ENCODE measurements at regions not wholly inside any gene's neighbourhood (a gene's known extent, or its start where the extent isn't known, plus 50 kb on each side); places are given as distances from the start of the nearest gene placed in this dataset.

DNA sequence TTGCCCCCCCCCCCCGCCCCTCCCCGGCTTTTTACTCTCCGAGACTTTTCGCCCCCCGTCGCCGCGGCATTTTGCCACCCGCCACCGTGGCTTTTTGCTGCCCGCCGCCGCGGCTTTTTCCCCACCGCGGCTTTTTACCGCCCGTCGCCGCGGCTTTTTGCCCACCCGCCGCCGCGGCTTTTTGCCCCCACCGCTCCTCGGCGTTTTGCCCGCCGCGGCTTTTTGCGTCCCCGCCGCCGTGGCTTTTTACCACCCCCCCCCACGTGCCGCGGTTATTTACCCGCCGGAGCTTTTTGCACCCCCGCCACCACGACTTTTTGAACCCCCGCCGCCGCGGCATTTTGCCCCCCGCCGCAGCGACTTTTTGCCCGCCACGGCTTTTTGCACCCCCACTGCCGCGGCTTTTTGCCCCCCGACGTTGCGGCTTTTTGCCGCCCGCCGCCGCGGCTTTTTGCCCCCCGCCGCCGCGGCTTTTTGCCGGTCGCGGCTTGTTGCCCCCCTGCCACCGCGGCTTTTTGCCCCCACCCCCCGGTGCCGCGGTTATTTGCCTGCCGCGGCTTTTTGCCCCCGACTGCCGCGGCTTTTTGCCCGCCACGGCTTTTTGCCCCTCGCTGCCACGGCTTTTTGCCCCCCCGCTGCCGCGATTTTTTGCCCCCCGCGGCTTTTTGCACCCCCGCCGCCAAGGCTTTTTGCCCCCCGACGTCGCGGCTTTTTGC lies 461.1 kb downstream of the ZNF33B start:
- Histone ChIP-seq H3K9me3 (ENCODE audit: low read length) (no peaks in the 10 kb centered on the region), H3K27ac (ENCODE audit: extremely low read length, insufficient read depth, low read length) (no peak overlapping the region), H3K27me3 (ENCODE audit: control insufficient read depth in 1 of 2, insufficient read depth in 2 of 2, low read length in 2 of 2) (no peaks in the 10 kb centered on the region), H3K79me2 (ENCODE audit: insufficient read depth, low read length) (no peaks in the 10 kb centered on the region), H3K9ac (ENCODE audit: insufficient read depth, low read depth, low read length) (no peak overlapping the region), H3K4me2 (ENCODE audit: low read depth, low read length) (no peak overlapping the region), H3K36me3 (replicated peaks in 1 of 2; ENCODE audit: control insufficient read depth in 1 of 2, insufficient read depth in 2 of 2, low read length in 2 of 2) (no peaks in the 10 kb centered on the region), H2AFZ (ENCODE audit: low read length) (no peak overlapping the region), H3K4me3 (replicated peaks in 1 of 3; ENCODE audit: insufficient read depth in 1 of 3, low read depth in 2 of 3, low read length in 3 of 3) (peak overlapping the region in 1 of 3 experiments; percentile 31; a peak in 2 of 6 replicates), H3K4me1 (ENCODE audit: insufficient read depth, low read length) (no peaks in the 10 kb centered on the region), H4K20me1 (ENCODE audit: insufficient read depth, low read length) (no peaks in the 10 kb centered on the region)
- no peak for ATAC-seq
- in situ Hi-C loops (cut with HindIII; ENCODE audit: extremely low pct_ligation_motif_present, low pct_unique_long_range_greater_than_20kb) (no loop called here), intact Hi-C loops (cut with micrococcal nuclease; ENCODE audit: unreplicated experiment) (no loop called here)
- 39% methylated on average over 92 of the region's 93 CpGs for WGBS (ENCODE audit: low lambda C conversion rate)
- FAIRE-seq = no peak
- no peak for DNase-seq (ENCODE audit: low spot score)
- CTCF ChIA-PET (ENCODE audit: low intra/inter-chr PET ratio, low total read pairs) = no interaction called here
- no TSS peak for BruUV-seq (replicated peaks)
- POLR2A ChIA-PET = no interaction called here
- TF ChIP-seq RARA (CRISPR knock-in tag; IDR thresholded peaks at IDR 0.05) (no peak), ZNF749 (CRISPR knock-in tag; IDR thresholded peaks at IDR 0.05; ENCODE audit: borderline replicate concordance) (no peak), FOXA1 (IDR thresholded peaks at IDR 0.05) (no peak), FOXA1 (CRISPR knock-in tag; IDR thresholded peaks at IDR 0.05) (no peak), FOXK1 (CRISPR knock-in tag; IDR thresholded peaks at IDR 0.05; ENCODE audit: borderline replicate concordance, low read depth) (no peak), FOXP1 (IDR thresholded peaks at IDR 0.05) (no peak), FOXP1 (CRISPR knock-in tag; IDR thresholded peaks at IDR 0.05) (no peak), DNMT3B (CRISPR knock-in tag; conservative IDR thresholded peaks at IDR 0.05) (no peak), ZNF180 (CRISPR knock-in tag; IDR thresholded peaks at IDR 0.05; ENCODE audit: borderline replicate concordance, low read depth) (no peak), TCF12 (IDR thresholded peaks at IDR 0.05) (no peak), TCF12 (CRISPR knock-in tag; IDR thresholded peaks at IDR 0.05) (no peak), RBM22 (optimal IDR thresholded peaks at IDR 0.05; ENCODE audit: low read length) (no peak)
- TF ChIP-seq, protein P1, sequence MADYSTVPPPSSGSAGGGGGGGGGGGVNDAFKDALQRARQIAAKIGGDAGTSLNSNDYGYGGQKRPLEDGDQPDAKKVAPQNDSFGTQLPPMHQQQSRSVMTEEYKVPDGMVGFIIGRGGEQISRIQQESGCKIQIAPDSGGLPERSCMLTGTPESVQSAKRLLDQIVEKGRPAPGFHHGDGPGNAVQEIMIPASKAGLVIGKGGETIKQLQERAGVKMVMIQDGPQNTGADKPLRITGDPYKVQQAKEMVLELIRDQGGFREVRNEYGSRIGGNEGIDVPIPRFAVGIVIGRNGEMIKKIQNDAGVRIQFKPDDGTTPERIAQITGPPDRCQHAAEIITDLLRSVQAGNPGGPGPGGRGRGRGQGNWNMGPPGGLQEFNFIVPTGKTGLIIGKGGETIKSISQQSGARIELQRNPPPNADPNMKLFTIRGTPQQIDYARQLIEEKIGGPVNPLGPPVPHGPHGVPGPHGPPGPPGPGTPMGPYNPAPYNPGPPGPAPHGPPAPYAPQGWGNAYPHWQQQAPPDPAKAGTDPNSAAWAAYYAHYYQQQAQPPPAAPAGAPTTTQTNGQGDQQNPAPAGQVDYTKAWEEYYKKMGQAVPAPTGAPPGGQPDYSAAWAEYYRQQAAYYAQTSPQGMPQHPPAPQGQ (CRISPR knock-in tag; IDR thresholded peaks at IDR 0.05; ENCODE audit: borderline replicate concordance) = no peak
- TF ChIP-seq, protein P2, sequence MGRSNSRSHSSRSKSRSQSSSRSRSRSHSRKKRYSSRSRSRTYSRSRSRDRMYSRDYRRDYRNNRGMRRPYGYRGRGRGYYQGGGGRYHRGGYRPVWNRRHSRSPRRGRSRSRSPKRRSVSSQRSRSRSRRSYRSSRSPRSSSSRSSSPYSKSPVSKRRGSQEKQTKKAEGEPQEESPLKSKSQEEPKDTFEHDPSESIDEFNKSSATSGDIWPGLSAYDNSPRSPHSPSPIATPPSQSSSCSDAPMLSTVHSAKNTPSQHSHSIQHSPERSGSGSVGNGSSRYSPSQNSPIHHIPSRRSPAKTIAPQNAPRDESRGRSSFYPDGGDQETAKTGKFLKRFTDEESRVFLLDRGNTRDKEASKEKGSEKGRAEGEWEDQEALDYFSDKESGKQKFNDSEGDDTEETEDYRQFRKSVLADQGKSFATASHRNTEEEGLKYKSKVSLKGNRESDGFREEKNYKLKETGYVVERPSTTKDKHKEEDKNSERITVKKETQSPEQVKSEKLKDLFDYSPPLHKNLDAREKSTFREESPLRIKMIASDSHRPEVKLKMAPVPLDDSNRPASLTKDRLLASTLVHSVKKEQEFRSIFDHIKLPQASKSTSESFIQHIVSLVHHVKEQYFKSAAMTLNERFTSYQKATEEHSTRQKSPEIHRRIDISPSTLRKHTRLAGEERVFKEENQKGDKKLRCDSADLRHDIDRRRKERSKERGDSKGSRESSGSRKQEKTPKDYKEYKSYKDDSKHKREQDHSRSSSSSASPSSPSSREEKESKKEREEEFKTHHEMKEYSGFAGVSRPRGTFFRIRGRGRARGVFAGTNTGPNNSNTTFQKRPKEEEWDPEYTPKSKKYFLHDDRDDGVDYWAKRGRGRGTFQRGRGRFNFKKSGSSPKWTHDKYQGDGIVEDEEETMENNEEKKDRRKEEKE (IDR thresholded peaks at IDR 0.05) = no peak
- TF ChIP-seq, protein P3, sequence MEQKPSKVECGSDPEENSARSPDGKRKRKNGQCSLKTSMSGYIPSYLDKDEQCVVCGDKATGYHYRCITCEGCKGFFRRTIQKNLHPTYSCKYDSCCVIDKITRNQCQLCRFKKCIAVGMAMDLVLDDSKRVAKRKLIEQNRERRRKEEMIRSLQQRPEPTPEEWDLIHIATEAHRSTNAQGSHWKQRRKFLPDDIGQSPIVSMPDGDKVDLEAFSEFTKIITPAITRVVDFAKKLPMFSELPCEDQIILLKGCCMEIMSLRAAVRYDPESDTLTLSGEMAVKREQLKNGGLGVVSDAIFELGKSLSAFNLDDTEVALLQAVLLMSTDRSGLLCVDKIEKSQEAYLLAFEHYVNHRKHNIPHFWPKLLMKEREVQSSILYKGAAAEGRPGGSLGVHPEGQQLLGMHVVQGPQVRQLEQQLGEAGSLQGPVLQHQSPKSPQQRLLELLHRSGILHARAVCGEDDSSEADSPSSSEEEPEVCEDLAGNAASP (CRISPR knock-in tag; IDR thresholded peaks at IDR 0.05; ENCODE audit: borderline replicate concordance) = no peak
- TF ChIP-seq, protein P4, sequence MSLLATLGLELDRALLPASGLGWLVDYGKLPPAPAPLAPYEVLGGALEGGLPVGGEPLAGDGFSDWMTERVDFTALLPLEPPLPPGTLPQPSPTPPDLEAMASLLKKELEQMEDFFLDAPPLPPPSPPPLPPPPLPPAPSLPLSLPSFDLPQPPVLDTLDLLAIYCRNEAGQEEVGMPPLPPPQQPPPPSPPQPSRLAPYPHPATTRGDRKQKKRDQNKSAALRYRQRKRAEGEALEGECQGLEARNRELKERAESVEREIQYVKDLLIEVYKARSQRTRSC (CRISPR knock-in tag; IDR thresholded peaks at IDR 0.05; ENCODE audit: low read depth) = no peak
- TF ChIP-seq, protein P5, sequence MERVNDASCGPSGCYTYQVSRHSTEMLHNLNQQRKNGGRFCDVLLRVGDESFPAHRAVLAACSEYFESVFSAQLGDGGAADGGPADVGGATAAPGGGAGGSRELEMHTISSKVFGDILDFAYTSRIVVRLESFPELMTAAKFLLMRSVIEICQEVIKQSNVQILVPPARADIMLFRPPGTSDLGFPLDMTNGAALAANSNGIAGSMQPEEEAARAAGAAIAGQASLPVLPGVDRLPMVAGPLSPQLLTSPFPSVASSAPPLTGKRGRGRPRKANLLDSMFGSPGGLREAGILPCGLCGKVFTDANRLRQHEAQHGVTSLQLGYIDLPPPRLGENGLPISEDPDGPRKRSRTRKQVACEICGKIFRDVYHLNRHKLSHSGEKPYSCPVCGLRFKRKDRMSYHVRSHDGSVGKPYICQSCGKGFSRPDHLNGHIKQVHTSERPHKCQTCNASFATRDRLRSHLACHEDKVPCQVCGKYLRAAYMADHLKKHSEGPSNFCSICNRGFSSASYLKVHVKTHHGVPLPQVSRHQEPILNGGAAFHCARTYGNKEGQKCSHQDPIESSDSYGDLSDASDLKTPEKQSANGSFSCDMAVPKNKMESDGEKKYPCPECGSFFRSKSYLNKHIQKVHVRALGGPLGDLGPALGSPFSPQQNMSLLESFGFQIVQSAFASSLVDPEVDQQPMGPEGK (CRISPR knock-in tag; IDR thresholded peaks at IDR 0.05) = no peak
